ENCODE measurements at regions not wholly inside any gene's neighbourhood (a gene's known extent, or its start where the extent isn't known, plus 50 kb on each side); places are given as distances from the start of the nearest gene placed in this dataset.

GRCh38 chrX:10685923-10686595 lies 65.7 kb upstream of the MID1 start (continued):
- TF ChIP-seq CHD7 (IDR thresholded peaks at IDR 0.05; ENCODE audit: insufficient replicate concordance, low read length) (no peak), TCF12 (IDR thresholded peaks at IDR 0.05; ENCODE audit: low read depth, low read length) (no peak), CHD2 (IDR thresholded peaks at IDR 0.05; ENCODE audit: low read length) (no peak), CHD1 (IDR thresholded peaks at IDR 0.05; ENCODE audit: low read depth, low read length) (no peak), GTF2F1 (IDR thresholded peaks at IDR 0.05; ENCODE audit: borderline replicate concordance, low read depth, low read length) (no peak), SP4 (IDR thresholded peaks at IDR 0.05; ENCODE audit: low read length) (no peak), ZNF274 (IDR thresholded peaks at IDR 0.05; ENCODE audit: borderline replicate concordance, extremely low read depth, low read length) (no peak), ASH2L (IDR thresholded peaks at IDR 0.05; ENCODE audit: low read length) (no peak), KDM1A (IDR thresholded peaks at IDR 0.05; ENCODE audit: borderline replicate concordance, low read length) (no peak)
